ENCODE measurements at regions not wholly inside any gene's neighbourhood (a gene's known extent, or its start where the extent isn't known, plus 50 kb on each side); places are given as distances from the start of the nearest gene placed in this dataset.

GRCh38 chr2:223319601-223320000 is 267.6 kb downstream of the KCNE4 start:
- ChIA-PET POLR2A (no interaction called here), CTCF (ENCODE audit: low intra/inter-chr PET ratio, low total read pairs) (no interaction called here)
- ATAC-seq = no peak
- Histone ChIP-seq H4K20me1 (ENCODE audit: insufficient read depth, low read length) (no peaks in the 10 kb centered on the region), H3K4me2 (ENCODE audit: low read depth, low read length) (no peak overlapping the region), H3K9me3 (ENCODE audit: low read length) (no peaks in the 10 kb centered on the region), H3K9ac (ENCODE audit: insufficient read depth, low read depth, low read length) (no peak overlapping the region), H3K4me3 (replicated peaks in 1 of 3; ENCODE audit: insufficient read depth in 1 of 3, low read depth in 2 of 3, low read length in 3 of 3) (no peak overlapping the region), H3K79me2 (ENCODE audit: insufficient read depth, low read length) (no peaks in the 10 kb centered on the region), H3K27me3 (ENCODE audit: control insufficient read depth in 1 of 2, insufficient read depth in 2 of 2, low read length in 2 of 2) (no peaks in the 10 kb centered on the region), H3K36me3 (replicated peaks in 1 of 2; ENCODE audit: control insufficient read depth in 1 of 2, insufficient read depth in 2 of 2, low read length in 2 of 2) (no peaks in the 10 kb centered on the region), H3K27ac (ENCODE audit: extremely low read length, insufficient read depth, low read length) (no peak overlapping the region), H2AFZ (ENCODE audit: low read length) (no peak overlapping the region), H3K4me1 (ENCODE audit: insufficient read depth, low read length) (no peaks in the 10 kb centered on the region)
- in situ Hi-C loops (cut with HindIII; ENCODE audit: extremely low pct_ligation_motif_present, low pct_unique_long_range_greater_than_20kb) (no loop called here), intact Hi-C loops (cut with micrococcal nuclease; ENCODE audit: unreplicated experiment) (no loop called here)
- no peak for TF ChIP-seq KLF13 (CRISPR knock-in tag; IDR thresholded peaks at IDR 0.05)
- TF ChIP-seq ZNF614 (CRISPR knock-in tag; IDR thresholded peaks at IDR 0.05; ENCODE audit: borderline replicate concordance) = no peak
- TF ChIP-seq ZNF207 (IDR thresholded peaks at IDR 0.05; ENCODE audit: borderline replicate concordance) = no peak
- no peak for TF ChIP-seq STAG1 (CRISPR knock-in tag; IDR thresholded peaks at IDR 0.05)
- no peak for TF ChIP-seq ZNF232 (CRISPR knock-in tag; IDR thresholded peaks at IDR 0.05; ENCODE audit: borderline replicate concordance)
- no peak for TF ChIP-seq MZF1 (CRISPR knock-in tag; IDR thresholded peaks at IDR 0.05; ENCODE audit: borderline replicate concordance)
- no peak for TF ChIP-seq ZNF891 (CRISPR knock-in tag; IDR thresholded peaks at IDR 0.05)
- no peak for TF ChIP-seq THRA (CRISPR knock-in tag; IDR thresholded peaks at IDR 0.05; ENCODE audit: borderline replicate concordance)
- no peak for TF ChIP-seq ZNF234 (CRISPR knock-in tag; conservative IDR thresholded peaks at IDR 0.05)
- TF ChIP-seq MLLT10 (CRISPR knock-in tag; IDR thresholded peaks at IDR 0.05) = no peak
- TF ChIP-seq ERF (CRISPR knock-in tag; IDR thresholded peaks at IDR 0.05) = no peak
- no peak for TF ChIP-seq SNAPC2 (CRISPR knock-in tag; IDR thresholded peaks at IDR 0.05)
- TF ChIP-seq TCF7 (IDR thresholded peaks at IDR 0.05; ENCODE audit: low read depth) = no peak
- TF ChIP-seq SMYD3 (CRISPR knock-in tag; IDR thresholded peaks at IDR 0.05) = no peak
- no peak for TF ChIP-seq ZNF44 (CRISPR knock-in tag; IDR thresholded peaks at IDR 0.05)
- no peak for TF ChIP-seq DMAP1 (CRISPR knock-in tag; IDR thresholded peaks at IDR 0.05)
- no peak for TF ChIP-seq FLYWCH1 (CRISPR knock-in tag; IDR thresholded peaks at IDR 0.05)
- TF ChIP-seq ZNF816 (CRISPR knock-in tag; IDR thresholded peaks at IDR 0.05; ENCODE audit: borderline replicate concordance) = no peak
- no peak for TF ChIP-seq ZNF350 (CRISPR knock-in tag; IDR thresholded peaks at IDR 0.05; ENCODE audit: borderline replicate concordance, low read depth)
- TF ChIP-seq CAMTA2 (CRISPR knock-in tag; IDR thresholded peaks at IDR 0.05; ENCODE audit: borderline replicate concordance) = no peak
- BruUV-seq (replicated peaks) = no TSS peak
- no peak for FAIRE-seq
- no peak for DNase-seq (ENCODE audit: low spot score)

Data from HepG2 (cell line).